ENCODE measurements at regions not wholly inside any gene's neighbourhood (a gene's known extent, or its start where the extent isn't known, plus 50 kb on each side); places are given as distances from the start of the nearest gene placed in this dataset.

DNA sequence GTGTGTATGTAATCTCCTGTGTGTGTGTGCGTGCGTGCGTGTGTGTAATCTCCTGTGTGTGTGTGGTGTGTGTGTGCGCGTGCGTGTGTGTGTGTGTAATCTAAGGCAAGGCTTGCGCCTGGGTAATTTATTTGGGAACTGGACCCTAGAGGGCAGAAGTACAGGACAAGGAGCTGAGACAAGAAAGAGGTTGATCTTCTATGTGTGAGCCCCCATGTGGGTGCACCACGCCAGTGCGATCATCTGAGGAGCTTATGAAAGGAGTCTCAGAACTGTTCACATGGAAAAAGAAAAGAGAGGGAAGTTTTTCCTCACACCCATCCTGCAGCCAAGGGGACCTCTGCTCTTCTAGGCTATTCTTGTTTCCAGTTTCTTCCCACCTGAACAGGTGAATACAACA, 220.1 kb upstream of the GGTLC1 start:
- no peak overlapping the region for H3K4me3 ChIP-seq (replicated peaks; ENCODE audit: low read depth, low read length)
- TF ChIP-seq, protein P1, sequence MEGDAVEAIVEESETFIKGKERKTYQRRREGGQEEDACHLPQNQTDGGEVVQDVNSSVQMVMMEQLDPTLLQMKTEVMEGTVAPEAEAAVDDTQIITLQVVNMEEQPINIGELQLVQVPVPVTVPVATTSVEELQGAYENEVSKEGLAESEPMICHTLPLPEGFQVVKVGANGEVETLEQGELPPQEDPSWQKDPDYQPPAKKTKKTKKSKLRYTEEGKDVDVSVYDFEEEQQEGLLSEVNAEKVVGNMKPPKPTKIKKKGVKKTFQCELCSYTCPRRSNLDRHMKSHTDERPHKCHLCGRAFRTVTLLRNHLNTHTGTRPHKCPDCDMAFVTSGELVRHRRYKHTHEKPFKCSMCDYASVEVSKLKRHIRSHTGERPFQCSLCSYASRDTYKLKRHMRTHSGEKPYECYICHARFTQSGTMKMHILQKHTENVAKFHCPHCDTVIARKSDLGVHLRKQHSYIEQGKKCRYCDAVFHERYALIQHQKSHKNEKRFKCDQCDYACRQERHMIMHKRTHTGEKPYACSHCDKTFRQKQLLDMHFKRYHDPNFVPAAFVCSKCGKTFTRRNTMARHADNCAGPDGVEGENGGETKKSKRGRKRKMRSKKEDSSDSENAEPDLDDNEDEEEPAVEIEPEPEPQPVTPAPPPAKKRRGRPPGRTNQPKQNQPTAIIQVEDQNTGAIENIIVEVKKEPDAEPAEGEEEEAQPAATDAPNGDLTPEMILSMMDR (IDR thresholded peaks at IDR 0.05; ENCODE audit: low read length, missing control alignments), result no peak

DNA sequence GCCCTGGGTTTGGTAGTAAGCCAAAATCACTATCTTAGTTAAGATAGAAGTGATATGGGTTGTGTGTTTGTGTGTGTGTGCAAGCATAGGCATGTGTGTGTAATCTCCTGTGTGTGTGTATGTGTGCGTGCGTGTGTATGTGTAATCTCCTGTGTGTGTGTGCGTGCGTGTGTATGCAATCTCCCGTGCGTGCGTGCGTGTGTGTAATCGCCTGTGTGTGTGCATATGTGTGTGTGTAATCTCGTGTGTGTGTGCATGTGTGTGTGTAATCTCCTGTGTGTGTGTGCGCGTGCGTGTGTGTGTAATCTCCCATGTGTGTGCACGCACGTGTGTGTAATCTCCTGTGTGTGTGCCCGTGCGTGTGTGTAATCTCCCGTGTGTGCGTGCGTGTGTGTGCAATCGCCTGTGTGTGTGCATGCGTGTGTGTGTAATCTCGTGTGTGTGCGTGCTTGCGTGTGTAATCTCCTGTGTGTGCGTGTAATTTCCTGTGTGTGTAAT, 219.3 kb upstream of the GGTLC1 start:
- DNase-seq (ENCODE audit: low read depth), result no peak
- TF ChIP-seq, protein P1 (IDR thresholded peaks at IDR 0.05; ENCODE audit: low read length, missing control alignments), result no peak
- H3K4me3 ChIP-seq (replicated peaks; ENCODE audit: low read depth, low read length), result no peak overlapping the region

More for the DNA sequence above, 220.1 kb upstream of the GGTLC1 start:
- DNase-seq (ENCODE audit: low read depth), result no peak

DNA sequence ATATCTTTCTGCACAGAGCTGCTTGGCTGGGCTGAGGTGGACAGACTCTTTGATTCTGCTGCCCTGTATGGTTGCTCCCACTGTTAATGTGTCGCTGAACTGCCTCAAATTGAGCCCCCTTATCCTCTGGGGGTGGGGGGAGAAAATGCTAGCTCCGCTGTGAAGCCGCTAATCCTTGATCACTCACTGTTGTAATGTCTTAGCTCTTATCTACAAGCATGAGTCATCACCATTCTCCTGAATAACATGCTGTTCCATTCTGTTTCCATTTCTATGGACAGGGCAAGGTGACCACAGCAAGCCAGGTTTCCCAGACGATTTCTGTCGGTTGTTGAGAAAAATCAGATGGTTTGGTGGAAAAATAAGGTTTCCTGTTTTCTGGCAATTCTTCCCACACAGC, 218.4 kb upstream of the GGTLC1 start:
- TF ChIP-seq, protein P1 (IDR thresholded peaks at IDR 0.05; ENCODE audit: low read length, missing control alignments), result no peak
- no peak overlapping the region for H3K4me3 ChIP-seq (replicated peaks; ENCODE audit: low read depth, low read length)
- DNase-seq (ENCODE audit: low read depth), result peak; percentile 6

DNA sequence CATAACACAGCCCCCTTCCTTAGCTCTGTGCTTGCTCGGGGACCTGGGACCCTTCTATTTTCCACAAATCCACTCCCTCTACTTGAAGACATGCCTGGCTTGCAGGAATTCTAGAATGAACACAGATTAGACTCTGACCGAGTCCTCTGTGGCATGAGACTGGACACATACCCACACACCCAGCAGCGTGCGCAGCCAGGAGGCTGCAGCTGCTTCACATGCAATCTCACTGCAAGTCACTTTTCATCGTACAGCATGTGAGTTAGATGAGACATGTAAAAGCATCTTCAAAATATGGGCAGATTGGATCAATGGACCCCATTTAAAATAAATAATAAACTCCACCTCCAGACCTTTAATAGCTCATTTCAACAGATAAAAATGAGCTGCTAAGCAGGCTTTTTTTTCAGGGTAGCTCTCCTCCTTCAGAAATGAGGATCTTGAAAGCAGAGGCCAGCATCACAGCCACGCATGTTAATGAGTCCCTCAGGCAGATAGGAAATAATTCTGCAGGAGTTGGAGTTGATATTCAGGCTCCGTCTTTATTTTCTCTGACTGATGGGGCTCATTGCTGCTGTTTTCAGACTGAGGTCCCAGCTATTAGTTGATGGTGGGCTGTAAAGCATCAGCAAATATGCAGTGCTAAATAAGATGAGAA, 215.1 kb upstream of the GGTLC1 start:
- no peak for DNase-seq (ENCODE audit: low read depth)
- TF ChIP-seq, protein P1 (IDR thresholded peaks at IDR 0.05; ENCODE audit: low read length, missing control alignments), result no peak
- no peak overlapping the region for H3K4me3 ChIP-seq (replicated peaks; ENCODE audit: low read depth, low read length)

DNA sequence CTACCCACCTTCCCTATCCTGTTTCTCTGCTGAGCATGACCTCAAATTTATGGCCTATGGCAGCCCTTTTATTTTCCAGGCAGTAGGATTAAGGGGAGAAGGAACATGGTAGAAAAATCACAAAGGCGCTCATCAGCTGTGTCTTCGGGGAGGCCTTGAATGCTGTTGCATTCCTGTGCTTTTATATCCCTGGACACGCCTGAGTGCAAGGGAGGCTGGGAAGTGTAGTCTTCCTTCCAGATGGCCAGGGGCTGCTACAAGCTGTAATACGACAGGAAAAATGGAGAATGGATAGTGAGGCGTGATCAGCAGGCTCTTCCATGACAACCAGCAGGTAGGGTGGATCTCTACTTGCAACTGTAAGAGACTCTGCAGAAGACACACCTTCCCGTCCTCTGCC, 210.9 kb upstream of the GGTLC1 start:
- DNase-seq (ENCODE audit: low read depth), result no peak
- TF ChIP-seq, protein P1 (IDR thresholded peaks at IDR 0.05; ENCODE audit: low read length, missing control alignments), result no peak
- H3K4me3 ChIP-seq (replicated peaks; ENCODE audit: low read depth, low read length), result no peak overlapping the region

DNA sequence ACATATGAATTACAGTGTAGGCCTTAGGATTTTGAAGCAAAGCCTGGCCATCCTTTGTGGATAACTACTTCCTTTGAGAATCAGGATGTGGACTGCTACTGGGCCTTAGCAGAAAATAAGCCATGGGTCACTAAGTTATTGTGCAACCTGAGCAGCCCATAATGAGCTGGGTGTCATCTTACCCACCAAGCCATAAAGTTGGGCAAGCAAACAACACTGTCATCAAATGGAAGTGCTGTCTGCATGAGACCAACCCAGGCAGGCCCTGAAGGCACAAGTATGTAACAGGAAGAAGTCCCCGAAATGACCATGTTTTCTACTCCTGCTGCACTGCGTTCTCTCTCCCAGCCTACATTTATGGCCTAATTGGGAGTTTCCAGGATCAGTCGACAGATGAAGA, 205.6 kb upstream of the GGTLC1 start:
- DNase-seq (ENCODE audit: low read depth), result no peak
- TF ChIP-seq, protein P1 (IDR thresholded peaks at IDR 0.05; ENCODE audit: low read length, missing control alignments), result no peak
- no peak overlapping the region for H3K4me3 ChIP-seq (replicated peaks; ENCODE audit: low read depth, low read length)

DNA sequence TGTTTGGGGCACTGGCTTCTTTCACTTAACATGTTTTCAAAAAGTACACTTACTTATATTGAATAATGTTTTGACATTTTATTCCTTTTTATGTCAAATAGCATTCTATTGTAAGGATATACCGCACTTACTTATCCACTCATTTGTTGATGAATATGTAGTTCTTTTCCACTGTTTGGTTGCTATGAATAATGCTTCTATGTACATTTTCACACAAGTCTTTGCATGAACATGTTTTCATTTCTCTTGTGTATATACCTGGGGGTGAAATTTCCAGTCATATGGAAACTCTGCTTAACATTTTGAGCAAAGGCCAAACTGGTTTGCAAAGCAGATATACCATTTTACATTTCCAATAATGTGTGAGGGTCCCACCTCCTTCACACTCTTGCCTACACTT, 202.3 kb upstream of the GGTLC1 start:
- DNase-seq (ENCODE audit: low read depth), result no peak
- TF ChIP-seq, protein P1 (IDR thresholded peaks at IDR 0.05; ENCODE audit: low read length, missing control alignments), result no peak
- no peak overlapping the region for H3K4me3 ChIP-seq (replicated peaks; ENCODE audit: low read depth, low read length)

Measured in fibroblast of pulmonary artery (primary cell).